HFFc6 (cell line): ENCODE measurements at regions not wholly inside any gene's neighbourhood (a gene's known extent, or its start where the extent isn't known, plus 50 kb on each side); places are given as distances from the start of the nearest gene placed in this dataset.

ENCODE experiments used
- DNase-seq: peaks from one replicate; pipeline ENCODE4 v3.0.0-alpha.2; 2018
- H3K27ac Mint-ChIP-seq: 2 replicates; pipeline ENCODE4 v1.8.0; 2020; ENCODE audit warnings: mild to moderate bottlenecking, mixed read lengths
- H3K27me3 Mint-ChIP-seq: 2 replicates; pipeline ENCODE4 v1.8.0; 2021; ENCODE audit warnings: mild to moderate bottlenecking, moderate library complexity, mixed read lengths; ENCODE audit not compliant: insufficient read depth
- H3K36me3 Mint-ChIP-seq: 2 replicates; pipeline ENCODE4 v1.8.0; 2021; ENCODE audit warnings: low read depth, mixed read lengths
- H3K4me1 Mint-ChIP-seq: 2 replicates; pipeline ENCODE4 v1.8.0; 2020; ENCODE audit warnings: low read depth, mixed read lengths
- H3K4me3 Mint-ChIP-seq: 2 replicates; pipeline ENCODE4 v1.8.0; 2020; ENCODE audit warnings: mild to moderate bottlenecking, moderate library complexity, mixed read lengths
- H3K9me3 Mint-ChIP-seq: 2 replicates; pipeline ENCODE4 v1.8.0; 2020; ENCODE audit warnings: mild to moderate bottlenecking, mixed read lengths
- CTCF ChIP-seq: fragments of 200-600 bp; sonication (generic); IDR thresholded peaks from 2 replicates; pipeline ENCODE4 v1.5.0; 2021; ENCODE audit warnings: antibody characterized with exemption, mild to moderate bottlenecking

- peaks cover 7% of the 10 kb centered on the region; the same call in 1 of the 2 replicates for H3K4me1 Mint-ChIP-seq
- peaks cover 4% of the 10 kb centered on the region for H3K27me3 Mint-ChIP-seq
- H3K4me3 Mint-ChIP-seq, result no peak overlapping the region
- no peak for TF ChIP-seq CTCF
- no peak for DNase-seq
- peaks cover 19% of the 10 kb centered on the region for H3K9me3 Mint-ChIP-seq
- H3K36me3 Mint-ChIP-seq, result no peaks in the 10 kb centered on the region
- H3K27ac Mint-ChIP-seq, result no peak overlapping the region
Measured at GRCh38 chr16:35747658-35748455, 2288.4 kb downstream of the TP53TG3F start.

- no peak for TF ChIP-seq CTCF
- Mint-ChIP-seq H3K9me3 (peaks cover 23% of the 10 kb centered on the region), H3K4me3 (no peak overlapping the region), H3K27ac (no peak overlapping the region), H3K27me3 (peaks cover 4% of the 10 kb centered on the region), H3K36me3 (no peaks in the 10 kb centered on the region), H3K4me1 (peaks cover 7% of the 10 kb centered on the region; the same call in 1 of the 2 replicates)
- DNase-seq, result no peak
Measured at GRCh38 chr16:35748621-35749252, 2289.3 kb downstream of the TP53TG3F start.

GRCh38 chr16:35749253-35750141 lies 2290.1 kb downstream of the TP53TG3F start:
- Mint-ChIP-seq H3K9me3 (peaks cover 21% of the 10 kb centered on the region), H3K36me3 (no peaks in the 10 kb centered on the region), H3K4me1 (peaks cover 7% of the 10 kb centered on the region; the same call in 1 of the 2 replicates), H3K27ac (no peak overlapping the region), H3K4me3 (no peak overlapping the region), H3K27me3 (peaks cover 4% of the 10 kb centered on the region)
- DNase-seq, result no peak
- no peak for TF ChIP-seq CTCF

- Mint-ChIP-seq H3K4me3 (no peak overlapping the region), H3K36me3 (no peaks in the 10 kb centered on the region), H3K4me1 (peaks cover under 1% of the 10 kb centered on the region; the same call in 1 of the 2 replicates), H3K9me3 (peaks cover 24% of the 10 kb centered on the region), H3K27ac (no peak overlapping the region), H3K27me3 (peaks cover 4% of the 10 kb centered on the region)
- TF ChIP-seq CTCF, result no peak
- no peak for DNase-seq
Measured at GRCh38 chr16:35750157-35750689, 2290.8 kb downstream of the TP53TG3F start.

GRCh38 chr16:35750701-35751104 lies 2291.3 kb downstream of the TP53TG3F start:
- no peak for TF ChIP-seq CTCF
- Mint-ChIP-seq H3K4me3 (no peak overlapping the region), H3K27me3 (peaks cover 4% of the 10 kb centered on the region), H3K27ac (no peak overlapping the region), H3K9me3 (peaks cover 29% of the 10 kb centered on the region), H3K36me3 (no peaks in the 10 kb centered on the region), H3K4me1 (no peaks in the 10 kb centered on the region)
- DNase-seq, result no peak
